C4-2B (cell line): ENCODE measurements at regions not wholly inside any gene's neighbourhood (a gene's known extent, or its start where the extent isn't known, plus 50 kb on each side); places are given as distances from the start of the nearest gene placed in this dataset.

Source experiments
- ZFX ChIP-seq: fragments of 450-650 bp; IDR thresholded peaks from 2 replicates; pipeline ENCODE4 v1.6.1; 2017
- TF ChIP-seq, protein P1 (sequence below): fragments of 450-650 bp; conservative IDR thresholded peaks from 2 replicates; pipeline ENCODE4 v1.5.1; 2017; ENCODE audit warnings: mild to moderate bottlenecking

DNA sequence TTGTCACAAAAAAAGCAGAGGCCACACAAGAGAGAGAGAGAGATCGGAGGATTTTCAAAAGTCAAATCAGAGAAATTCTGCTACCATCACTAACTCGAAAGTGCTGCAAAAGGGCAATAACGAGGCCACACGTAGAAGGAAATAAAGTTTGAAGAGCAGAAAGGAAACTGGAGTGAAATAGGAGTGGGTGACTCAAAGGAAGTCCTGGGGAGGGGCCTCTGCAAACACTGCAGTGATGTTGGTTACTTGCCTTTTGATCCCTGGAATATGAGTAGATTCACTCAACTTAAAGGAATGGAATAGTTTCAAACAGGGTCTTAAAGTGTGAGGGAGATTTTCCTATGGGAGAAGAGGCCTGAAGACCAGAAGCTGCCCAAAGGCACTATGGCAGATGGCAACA is 663.4 kb upstream of the LCORL start:
- TF ChIP-seq, protein P1, sequence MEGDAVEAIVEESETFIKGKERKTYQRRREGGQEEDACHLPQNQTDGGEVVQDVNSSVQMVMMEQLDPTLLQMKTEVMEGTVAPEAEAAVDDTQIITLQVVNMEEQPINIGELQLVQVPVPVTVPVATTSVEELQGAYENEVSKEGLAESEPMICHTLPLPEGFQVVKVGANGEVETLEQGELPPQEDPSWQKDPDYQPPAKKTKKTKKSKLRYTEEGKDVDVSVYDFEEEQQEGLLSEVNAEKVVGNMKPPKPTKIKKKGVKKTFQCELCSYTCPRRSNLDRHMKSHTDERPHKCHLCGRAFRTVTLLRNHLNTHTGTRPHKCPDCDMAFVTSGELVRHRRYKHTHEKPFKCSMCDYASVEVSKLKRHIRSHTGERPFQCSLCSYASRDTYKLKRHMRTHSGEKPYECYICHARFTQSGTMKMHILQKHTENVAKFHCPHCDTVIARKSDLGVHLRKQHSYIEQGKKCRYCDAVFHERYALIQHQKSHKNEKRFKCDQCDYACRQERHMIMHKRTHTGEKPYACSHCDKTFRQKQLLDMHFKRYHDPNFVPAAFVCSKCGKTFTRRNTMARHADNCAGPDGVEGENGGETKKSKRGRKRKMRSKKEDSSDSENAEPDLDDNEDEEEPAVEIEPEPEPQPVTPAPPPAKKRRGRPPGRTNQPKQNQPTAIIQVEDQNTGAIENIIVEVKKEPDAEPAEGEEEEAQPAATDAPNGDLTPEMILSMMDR: no peak
- no peak for TF ChIP-seq ZFX
